ENCODE measurements at regions not wholly inside any gene's neighbourhood (a gene's known extent, or its start where the extent isn't known, plus 50 kb on each side); places are given as distances from the start of the nearest gene placed in this dataset.
A peak's percentile ranks its signal among the peaks of the same experiment; 100 is the strongest.

- no peak overlapping the region for H2BK5ac ChIP-seq (ENCODE audit: insufficient read length, low read length)
- H2BK15ac ChIP-seq (ENCODE audit: low read depth, low read length), result no peak overlapping the region
- H2AFZ ChIP-seq (ENCODE audit: low read length), result no peak overlapping the region
- no peak overlapping the region for H3K18ac ChIP-seq (ENCODE audit: insufficient read length, low read depth, low read length)
- no peaks in the 10 kb centered on the region for H3K79me1 ChIP-seq (ENCODE audit: insufficient read depth, low read depth, low read length, poor library complexity, severe bottlenecking)
- Mint-ChIP-seq H3K9me3 (no peaks in the 10 kb centered on the region), H3K4me1 (peaks cover 22 to 23% of the 10 kb centered on the region in 2 experiments), H3K27ac (peak overlapping the region in 1 of 3 experiments; percentile 79; a peak in 2 of 7 replicates), H3K4me3 (peak overlapping the region; percentile 42 to 76), H3K27me3 (ENCODE audit: low read depth) (peaks cover 17% of the 10 kb centered on the region), H3K36me3 (ENCODE audit: insufficient read depth in 1 of 3, low read depth in 3 of 3) (peaks cover 9 to 18% (median 12%) of the 10 kb centered on the region in 3 experiments; a peak in 5 of 7 replicates)
- H3K56ac ChIP-seq (ENCODE audit: insufficient read length, low read depth, low read length), result no peak overlapping the region
- no peak overlapping the region for H2AK5ac ChIP-seq (ENCODE audit: insufficient read length, low read length)
- no peak overlapping the region for H4K5ac ChIP-seq (ENCODE audit: insufficient read length, low read depth, low read length)
- TF ChIP-seq CTCF (conservative IDR thresholded peaks at IDR 0.05), result no peak
- no peak overlapping the region for H3K23ac ChIP-seq (ENCODE audit: insufficient read length, low read depth, low read length)
- no peaks in the 10 kb centered on the region for H3K9me3 ChIP-seq (ENCODE audit: control insufficient read depth, low read depth, low read length)
- no peak overlapping the region for H4K91ac ChIP-seq (ENCODE audit: insufficient read length, low read depth, low read length)
- H3K4me2 ChIP-seq (ENCODE audit: insufficient read depth, insufficient read length, low read length), result peak overlapping the region; percentile 57
- peak; percentile 43 for DNase-seq
- H2BK20ac ChIP-seq (ENCODE audit: low read depth, low read length, poor library complexity, severe bottlenecking), result no peak overlapping the region
- no peak overlapping the region for H3K14ac ChIP-seq (ENCODE audit: insufficient read depth, low read length)
- no peaks in the 10 kb centered on the region; the same call in 1 of the 2 replicates for H3K79me2 ChIP-seq (ENCODE audit: insufficient read depth, low read length)
- H3K27ac ChIP-seq (ENCODE audit: insufficient read length, low read depth, low read length), result no peak overlapping the region
- no peak overlapping the region for H3T11ph ChIP-seq (ENCODE audit: low read length)
- H3K23me2 ChIP-seq (ENCODE audit: insufficient read length, low read depth, low read length, poor library complexity, severe bottlenecking), result peaks cover 5% of the 10 kb centered on the region
- no peak overlapping the region for H2BK12ac ChIP-seq (ENCODE audit: insufficient read length, low read depth, low read length)
- no peaks in the 10 kb centered on the region for H3K27me3 ChIP-seq (ENCODE audit: insufficient read depth, low read length)
- no peak overlapping the region for H3K4ac ChIP-seq (ENCODE audit: low read depth, low read length)
- WGBS (ENCODE audit: extremely low coverage, insufficient read length, low lambda C conversion rate), result no CpG with 5 or more reads among the region's 15 CpGs
- no peaks in the 10 kb centered on the region for H4K20me1 ChIP-seq (ENCODE audit: control insufficient read depth, insufficient read depth, insufficient read length)
- H2BK120ac ChIP-seq (ENCODE audit: low read depth, low read length, poor library complexity, severe bottlenecking), result no peak overlapping the region
- H3K4me1 ChIP-seq (ENCODE audit: insufficient read depth, low read length), result peaks cover 9% of the 10 kb centered on the region; the same call in 1 of the 2 replicates
- H4K8ac ChIP-seq (replicated peaks; ENCODE audit: insufficient read length, low read depth, low read length), result no peak overlapping the region
- no peak overlapping the region for H3K9ac ChIP-seq (ENCODE audit: extremely low read depth, insufficient read length, low read length)
Observed at GRCh38 chr11:70662691-70663098, 264.4 kb downstream of the CTTN start.
